A549 (cell line): ENCODE measurements at regions not wholly inside any gene's neighbourhood (a gene's known extent, or its start where the extent isn't known, plus 50 kb on each side); places are given as distances from the start of the nearest gene placed in this dataset.

Source experiments
- ATAC-seq, 2 experiments: fragments of 200-7000 bp in 1 of 2; fragments of >200 bp in 1 of 2; cut with Nextera tagmentation in 1 of 2; cut with Tn5 transposase in 1 of 2; 3 replicates each; pipeline versions ENCODE4 v1.8.0 to v1.9.1; 2018 to 2020; ENCODE audit warnings: mild to moderate bottlenecking in 1 of 2, moderate library complexity in 1 of 2
- CTCF ChIA-PET: fragments of 300-600 bp; sonication (Branson Sonifier 250); formaldehyde crosslinking; extraction: SDS; loops from one replicate; lab custom pipeline; 2021; ENCODE audit warnings: antibody characterized with exemption, inconsistent platforms; lab: Yijun Ruan, JAX
- POLR2A ChIA-PET: fragments of 350-600 bp; formaldehyde crosslinking; extraction: SDS; loops from one replicate; lab custom pipeline; 2021; ENCODE audit warnings: antibody characterized with exemption, inconsistent platforms; lab: Yijun Ruan, JAX
- DNase-seq, 2 experiments: peaks; one replicate each; pipeline versions ENCODE4 v3.0.0 to v3.0.0-alpha.2; 2011 to 2016; ENCODE audit warnings: low read depth in 1 of 2, low spot score in 1 of 2
- FAIRE-seq: peaks from 2 replicates; lab custom pipeline; 2011; peaks lifted over from hg19 to GRCh38; lab: Jason Lieb, UNC
- H3K27ac ChIP-seq, 2 experiments: fragments of >200 bp; sonication (Bioruptor Twin); formaldehyde crosslinking; 3 replicates each; pipeline ENCODE4 v1.5.1; 2016 to 2017
- H3K4me1 ChIP-seq: fragments of >200 bp; sonication (Bioruptor Twin); formaldehyde crosslinking; 3 replicates; pipeline ENCODE4 v1.6.1; 2016
- H3K4me2 ChIP-seq: fragments of >200 bp; sonication (Bioruptor Twin); formaldehyde crosslinking; 3 replicates; pipeline ENCODE4 v1.6.1; 2016
- H3K4me3 ChIP-seq: fragments of >200 bp; sonication (Bioruptor Twin); formaldehyde crosslinking; 3 replicates; pipeline ENCODE4 v1.5.1; 2016
- H3K9me3 ChIP-seq: fragments of >200 bp; sonication (Bioruptor Twin); formaldehyde crosslinking; 3 replicates; pipeline ENCODE4 v1.6.1; 2016
- ATOH8 ChIP-seq: fragments of 250-450 bp; sonication (Bioruptor Pico); IDR thresholded peaks from 2 replicates; pipeline ENCODE4 v1.5.0; 2020; ENCODE audit warnings: low read depth, mild to moderate bottlenecking, moderate library complexity
- CBX8 ChIP-seq: fragments of 200-600 bp; sonication (generic); IDR thresholded peaks from 2 replicates; pipeline ENCODE4 v1.6.1; 2016
- CHD4 ChIP-seq: fragments of 200-600 bp; sonication (generic); IDR thresholded peaks from 2 replicates; pipeline ENCODE4 v1.6.1; 2016; ENCODE audit warnings: antibody characterized with exemption, mild to moderate bottlenecking, borderline replicate concordance
- EHMT2 ChIP-seq: fragments of 200-600 bp; sonication (generic); IDR thresholded peaks from 2 replicates; pipeline ENCODE4 v1.6.1; 2016; ENCODE audit warnings: antibody characterized with exemption, low read depth, mild to moderate bottlenecking, moderate library complexity
- FOSL2 ChIP-seq, 2 experiments: fragments of 450-650 bp in 1 of 2; fragments of >200 bp in 1 of 2; sonication (Bioruptor Twin) in 1 of 2; formaldehyde crosslinking; IDR thresholded peaks; 2 replicates each; pipeline versions ENCODE4 v1.5.0 to v1.6.1; 2016 to 2020; ENCODE audit warnings: mild to moderate bottlenecking in 1 of 2, moderate library complexity in 1 of 2
- GATA3 ChIP-seq: IDR thresholded peaks from 2 replicates; pipeline ENCODE4 v1.6.1; 2012; ENCODE audit warnings: borderline replicate concordance
- HDAC2 ChIP-seq: fragments of 200-600 bp; sonication (generic); IDR thresholded peaks from 2 replicates; pipeline ENCODE4 v1.6.1; 2016
- HOXA7 ChIP-seq: fragments of 250-450 bp; sonication (Bioruptor Pico); IDR thresholded peaks from 2 replicates; pipeline ENCODE4 v1.5.0; 2020; ENCODE audit warnings: mild to moderate bottlenecking, moderate library complexity
- HOXB13 ChIP-seq: fragments of 250-450 bp; sonication (Bioruptor Pico); IDR thresholded peaks from 2 replicates; pipeline ENCODE4 v1.5.0; 2020; ENCODE audit warnings: low read depth, mild to moderate bottlenecking, moderate library complexity
- JUN ChIP-seq, 2 experiments: fragments of >200 bp; sonication (Bioruptor Twin); formaldehyde crosslinking; IDR thresholded peaks; 2 replicates in 1 of 2; 3 replicates in 1 of 2; pipeline ENCODE4 v1.6.1; 2016 to 2017
- KDM1A ChIP-seq: fragments of 200-600 bp; sonication (generic); IDR thresholded peaks from 2 replicates; pipeline ENCODE4 v1.6.1; 2016; ENCODE audit warnings: low read depth, mild to moderate bottlenecking
- MAX ChIP-seq: IDR thresholded peaks from 2 replicates; pipeline ENCODE4 v1.6.1; 2012
- MAZ ChIP-seq: fragments of 150-350 bp; IDR thresholded peaks from 2 replicates; pipeline ENCODE4 v1.6.1; 2014; ENCODE audit warnings: antibody characterized with exemption, low read depth, low read length, borderline replicate concordance
- NPAS2 ChIP-seq: fragments of 250-450 bp; sonication (Bioruptor Pico); IDR thresholded peaks from 2 replicates; pipeline ENCODE4 v1.8.0; 2022; ENCODE audit warnings: mild to moderate bottlenecking, moderate library complexity, borderline replicate concordance
- PBX3 ChIP-seq: IDR thresholded peaks from 2 replicates; pipeline ENCODE4 v1.6.1; 2012
- RAD21 ChIP-seq, 2 experiments: fragments of >200 bp in 1 of 2; sonication (Bioruptor Twin) in 1 of 2; formaldehyde crosslinking in 1 of 2; IDR thresholded peaks in 1 of 2; conservative IDR thresholded peaks in 1 of 2; 2 replicates in 1 of 2; 3 replicates in 1 of 2; pipeline ENCODE4 v1.6.1; 2012 to 2018; ENCODE audit warnings: inconsistent platforms in 1 of 2
- RARB ChIP-seq: fragments of 250-450 bp; sonication (Bioruptor Pico); IDR thresholded peaks from 2 replicates; pipeline ENCODE4 v1.8.0; 2021; ENCODE audit warnings: mild to moderate bottlenecking, moderate library complexity
- RCOR1 ChIP-seq: fragments of 150-350 bp; IDR thresholded peaks from 2 replicates; pipeline ENCODE4 v1.6.1; 2014; ENCODE audit warnings: antibody characterized with exemption, low read length, low read depth
- TP53 ChIP-seq: fragments of 250-450 bp; sonication (Bioruptor Pico); IDR thresholded peaks from 2 replicates; pipeline ENCODE4 v1.5.0; 2021; ENCODE audit warnings: mild to moderate bottlenecking, moderate library complexity
- ZC3H11A ChIP-seq: fragments of 450-650 bp; IDR thresholded peaks from 2 replicates; pipeline ENCODE4 v1.6.1; 2014; ENCODE audit warnings: antibody characterized with exemption, mild to moderate bottlenecking
- ZFP36 ChIP-seq: fragments of 450-650 bp; IDR thresholded peaks from 2 replicates; pipeline ENCODE4 v1.6.1; 2014; ENCODE audit warnings: borderline replicate concordance; ENCODE audit not compliant: partially characterized antibody
- WGBS: methylation state at CpG from one replicate; pipeline ENCODE4 v1.1.6; 2017; ENCODE audit errors: missing lambda C conversion rate; 5-methylcytosine and 5-hydroxymethylcytosine counted together
- TF ChIP-seq, protein P1 (sequence below): fragments of >200 bp; sonication (Bioruptor Twin); formaldehyde crosslinking; IDR thresholded peaks from 3 replicates; pipeline ENCODE4 v1.6.1; 2016
- TF ChIP-seq, protein P2 (sequence below): IDR thresholded peaks from 2 replicates; pipeline ENCODE4 v1.6.1; 2012; ENCODE audit warnings: low read depth, borderline replicate concordance
- TF ChIP-seq, protein P3 (sequence below): fragments of >200 bp; sonication (Bioruptor Twin); formaldehyde crosslinking; IDR thresholded peaks from 2 replicates; pipeline ENCODE4 v1.6.1; 2016
- TF ChIP-seq, protein P4 (sequence below): fragments of 150-350 bp; IDR thresholded peaks from 2 replicates; pipeline ENCODE4 v1.6.1; 2014; ENCODE audit warnings: low read depth, mild to moderate bottlenecking, low read length

- TF ChIP-seq, protein P1, sequence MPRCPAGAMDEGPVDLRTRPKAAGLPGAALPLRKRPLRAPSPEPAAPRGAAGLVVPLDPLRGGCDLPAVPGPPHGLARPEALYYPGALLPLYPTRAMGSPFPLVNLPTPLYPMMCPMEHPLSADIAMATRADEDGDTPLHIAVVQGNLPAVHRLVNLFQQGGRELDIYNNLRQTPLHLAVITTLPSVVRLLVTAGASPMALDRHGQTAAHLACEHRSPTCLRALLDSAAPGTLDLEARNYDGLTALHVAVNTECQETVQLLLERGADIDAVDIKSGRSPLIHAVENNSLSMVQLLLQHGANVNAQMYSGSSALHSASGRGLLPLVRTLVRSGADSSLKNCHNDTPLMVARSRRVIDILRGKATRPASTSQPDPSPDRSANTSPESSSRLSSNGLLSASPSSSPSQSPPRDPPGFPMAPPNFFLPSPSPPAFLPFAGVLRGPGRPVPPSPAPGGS, result no peak
- TF ChIP-seq, protein P2, sequence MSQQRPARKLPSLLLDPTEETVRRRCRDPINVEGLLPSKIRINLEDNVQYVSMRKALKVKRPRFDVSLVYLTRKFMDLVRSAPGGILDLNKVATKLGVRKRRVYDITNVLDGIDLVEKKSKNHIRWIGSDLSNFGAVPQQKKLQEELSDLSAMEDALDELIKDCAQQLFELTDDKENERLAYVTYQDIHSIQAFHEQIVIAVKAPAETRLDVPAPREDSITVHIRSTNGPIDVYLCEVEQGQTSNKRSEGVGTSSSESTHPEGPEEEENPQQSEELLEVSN, result no peak
- no peak for TF ChIP-seq ATOH8 (CRISPR knock-in tag)
- TF ChIP-seq RARB, result no peak
- no peak for TF ChIP-seq RCOR1
Observed at GRCh38 chr14:28407996-28408395, 358.6 kb upstream of the FOXG1 start (continued).

DNA sequence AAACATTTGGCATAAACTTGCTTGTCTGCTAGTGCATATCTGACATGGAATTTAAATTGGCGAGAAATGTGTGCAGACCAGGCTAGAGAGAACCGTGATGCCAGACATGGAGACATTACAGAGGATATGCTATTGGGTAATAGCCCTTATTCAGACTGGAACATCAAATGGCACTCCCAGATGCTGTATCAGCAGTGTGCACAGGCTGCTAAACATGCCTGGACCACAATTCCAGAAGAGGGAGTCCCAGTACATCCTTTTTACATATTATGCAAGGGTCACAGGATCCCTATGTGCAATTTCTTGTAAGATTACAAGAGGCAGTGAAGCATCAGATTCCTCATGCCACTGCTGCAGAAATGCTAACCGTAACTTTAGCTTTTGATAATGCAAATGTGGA lies 354.5 kb upstream of the FOXG1 start:
- Histone ChIP-seq H3K27ac (no peak overlapping the region), H3K4me1 (no peaks in the 10 kb centered on the region), H3K9me3 (peaks cover 6% of the 10 kb centered on the region; the same call in 1 of the 3 replicates), H3K4me3 (no peak overlapping the region), H3K4me2 (no peak overlapping the region)
- no peak for FAIRE-seq
- WGBS, result 77% methylated on average over 3 of the region's 3 CpGs
- no peak for DNase-seq
- CTCF ChIA-PET, result no interaction called here
- POLR2A ChIA-PET, result no interaction called here
- TF ChIP-seq HDAC2 (no peak), CHD4 (no peak), ZFP36 (no peak), CBX8 (no peak)
- ATAC-seq, result no peak

- no peak overlapping the region for H3K27ac ChIP-seq
- TF ChIP-seq PBX3 (no peak), FOSL2 (IDR thresholded peaks at IDR 0.05) (no peak), FOSL2 (CRISPR knock-in tag; IDR thresholded peaks at IDR 0.05) (no peak), EHMT2 (no peak), JUN (IDR thresholded peaks at IDR 0.05) (no peak), HOXB13 (CRISPR knock-in tag) (no peak), RAD21 (conservative IDR thresholded peaks at IDR 0.05 in 1 of 2, IDR thresholded peaks at IDR 0.05 in 1 of 2) (no peak), GATA3 (no peak), KDM1A (no peak), MAZ (no peak), TP53 (no peak), ZC3H11A (no peak), HOXA7 (CRISPR knock-in tag) (no peak), NPAS2 (CRISPR knock-in tag) (no peak), MAX (no peak)
- TF ChIP-seq, protein P3, sequence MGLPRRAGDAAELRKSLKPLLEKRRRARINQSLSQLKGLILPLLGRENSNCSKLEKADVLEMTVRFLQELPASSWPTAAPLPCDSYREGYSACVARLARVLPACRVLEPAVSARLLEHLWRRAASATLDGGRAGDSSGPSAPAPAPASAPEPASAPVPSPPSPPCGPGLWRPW, result no peak
- TF ChIP-seq, protein P4, sequence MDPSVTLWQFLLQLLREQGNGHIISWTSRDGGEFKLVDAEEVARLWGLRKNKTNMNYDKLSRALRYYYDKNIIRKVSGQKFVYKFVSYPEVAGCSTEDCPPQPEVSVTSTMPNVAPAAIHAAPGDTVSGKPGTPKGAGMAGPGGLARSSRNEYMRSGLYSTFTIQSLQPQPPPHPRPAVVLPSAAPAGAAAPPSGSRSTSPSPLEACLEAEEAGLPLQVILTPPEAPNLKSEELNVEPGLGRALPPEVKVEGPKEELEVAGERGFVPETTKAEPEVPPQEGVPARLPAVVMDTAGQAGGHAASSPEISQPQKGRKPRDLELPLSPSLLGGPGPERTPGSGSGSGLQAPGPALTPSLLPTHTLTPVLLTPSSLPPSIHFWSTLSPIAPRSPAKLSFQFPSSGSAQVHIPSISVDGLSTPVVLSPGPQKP, result no peak
- TF ChIP-seq, protein P2, result no peak
- FAIRE-seq (no peak), DNase-seq (no peak), ATAC-seq (no peak)
- no peak overlapping the region for H3K4me2 ChIP-seq
- H3K4me3 ChIP-seq, result no peak overlapping the region
- H3K4me1 ChIP-seq, result no peaks in the 10 kb centered on the region
- ChIA-PET CTCF (no interaction called here), POLR2A (no interaction called here)
- H3K9me3 ChIP-seq, result 0 out of 3 replicates have a peak, but pooled peaks cover 3% of the 10 kb centered on the region
Observed at GRCh38 chr14:28426960-28427359, 339.6 kb upstream of the FOXG1 start.
